Putamen (tissue), 1 donor: ENCODE measurements at regions not wholly inside any gene's neighbourhood (a gene's known extent, or its start where the extent isn't known, plus 50 kb on each side); places are given as distances from the start of the nearest gene placed in this dataset.
"Not testable (repeated sequence)": the region's sequence is repeated elsewhere in the genome, so short reads cannot be mapped to it uniquely, and the experiment has no call there.

ENCODE experiments used
- DNase-seq: peaks from one replicate; pipeline ENCODE4 v3.0.0-alpha.2; 2016; ENCODE audit warnings: low spot score

- no peak for DNase-seq
These were observed 502.2 kb upstream of the PHF14 start for GRCh38 chr7:10471280-10472058.

DNA sequence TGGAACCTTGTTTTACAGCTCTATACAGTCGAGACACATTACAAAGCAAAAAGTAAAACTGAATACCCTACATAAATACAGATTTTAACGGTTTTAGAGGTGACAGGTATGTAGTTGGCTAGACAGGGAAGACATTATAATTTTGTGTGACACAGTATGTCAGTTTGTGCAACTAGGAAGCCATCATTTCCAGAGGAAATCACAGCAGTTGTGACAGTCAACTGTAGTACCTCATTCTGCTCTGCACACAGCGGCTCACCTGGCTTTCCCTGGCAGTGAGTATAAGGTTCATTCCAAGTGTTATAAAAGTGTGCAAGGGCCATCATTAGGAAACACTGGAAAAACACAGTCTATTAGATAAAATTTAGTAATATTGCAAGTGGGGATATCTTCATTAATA is 501.6 kb upstream of the PHF14 start:
- no peak for DNase-seq

DNA sequence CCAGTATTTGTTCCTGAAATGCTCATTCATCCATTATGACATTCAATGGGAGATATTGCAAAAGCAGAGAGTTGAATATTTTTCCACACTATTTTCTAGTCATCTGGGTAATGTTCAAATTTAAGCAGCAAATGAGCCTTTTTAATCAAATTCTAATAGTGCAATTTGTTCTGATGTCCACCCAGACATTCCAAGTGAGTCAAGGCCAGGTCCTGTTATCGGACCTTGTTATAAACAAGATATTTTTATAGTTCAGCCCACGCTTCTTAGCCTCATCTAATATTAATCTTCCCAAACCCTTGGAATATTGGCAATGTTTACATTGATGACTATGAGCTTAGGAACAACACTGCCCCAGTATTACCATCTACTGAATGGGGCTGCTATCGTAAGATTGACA is 500.1 kb upstream of the PHF14 start:
- no peak for DNase-seq

GRCh38 chr7:10474048-10474447 is 499.6 kb upstream of the PHF14 start:
- DNase-seq: no peak

DNA sequence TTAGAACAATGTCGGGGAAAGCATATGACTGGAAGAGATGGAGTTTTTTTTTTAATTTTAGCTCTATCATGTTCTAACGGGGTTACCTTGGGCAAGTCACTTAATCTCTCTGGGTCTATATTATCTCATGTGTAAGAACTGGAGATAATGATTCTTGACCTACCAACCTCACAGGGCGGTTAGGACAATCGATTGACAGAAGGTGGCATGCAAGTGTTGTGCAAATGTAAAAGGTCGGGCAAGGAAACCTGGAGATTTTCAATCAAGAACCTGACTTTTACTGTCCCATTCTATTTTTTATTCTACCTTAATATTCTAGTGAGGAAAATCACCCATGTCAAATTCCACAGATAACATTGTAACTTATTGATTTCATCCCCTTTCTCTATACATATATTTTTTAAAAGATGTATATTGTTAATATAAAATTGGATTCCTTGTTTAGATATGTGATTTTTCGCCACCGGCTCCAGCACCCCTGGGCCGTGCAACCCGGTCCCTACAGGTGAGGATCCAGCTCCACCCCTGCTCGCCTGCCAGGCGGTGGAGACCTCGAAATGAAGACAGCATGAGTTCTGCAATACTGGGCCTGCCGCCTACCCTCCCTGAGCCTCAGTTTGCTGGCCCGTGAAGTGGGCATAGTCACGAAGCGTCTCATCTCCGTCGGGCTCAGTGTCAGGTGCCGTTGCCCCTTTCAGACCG is 497.6 kb upstream of the PHF14 start:
- no peak for DNase-seq

GRCh38 chr7:10476642-10477041 is 497.0 kb upstream of the PHF14 start:
- no peak for DNase-seq

- DNase-seq: no peak
These were observed 490.0 kb upstream of the PHF14 start for GRCh38 chr7:10483671-10484070.

GRCh38 chr7:10484767-10485166 is 488.9 kb upstream of the PHF14 start:
- no peak for DNase-seq

GRCh38 chr7:10501206-10501884 is 472.3 kb upstream of the PHF14 start:
- DNase-seq: not testable (repeated sequence)

- no peak for DNase-seq
These were observed 466.6 kb upstream of the PHF14 start for GRCh38 chr7:10507032-10507431.

DNA sequence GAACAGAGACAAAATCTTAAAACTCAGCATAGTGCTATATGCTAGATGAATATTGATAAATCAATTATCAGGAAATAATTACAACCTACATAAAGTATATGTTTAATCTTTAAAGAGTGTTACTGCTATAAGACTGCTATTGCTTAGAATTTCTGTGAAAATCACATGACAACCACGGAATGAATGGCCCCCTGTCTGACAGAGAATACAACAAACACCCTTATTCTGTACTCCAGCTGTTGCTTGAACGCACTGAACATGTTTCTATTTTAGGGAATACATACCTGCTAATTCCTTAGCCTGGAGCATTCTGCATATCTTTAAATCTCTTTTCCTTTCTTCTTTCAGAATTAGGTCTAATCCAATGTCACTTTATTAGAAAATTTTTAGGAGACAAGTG is 452.4 kb upstream of the PHF14 start:
- no peak for DNase-seq

- DNase-seq: not testable (repeated sequence)
These were observed 440.2 kb upstream of the PHF14 start for GRCh38 chr7:10533429-10533828.

DNA sequence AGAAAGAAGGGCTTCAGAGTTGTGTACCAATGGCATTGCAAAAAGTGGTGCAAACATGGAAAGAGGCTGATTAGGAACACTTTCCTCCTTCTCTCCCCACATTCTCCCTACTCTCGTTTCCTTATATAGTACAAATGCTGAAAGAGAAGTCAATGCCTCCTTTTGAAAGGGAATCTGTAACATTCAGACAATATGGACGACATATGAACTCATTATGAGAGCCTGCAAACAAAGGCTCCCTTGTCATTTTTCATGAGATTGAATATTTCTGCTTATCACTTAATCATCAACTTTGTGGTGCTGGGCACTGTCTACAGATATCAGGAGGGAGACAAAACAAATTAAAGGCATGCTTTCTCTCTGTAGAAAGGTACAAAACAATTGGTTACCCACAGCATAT is 437.1 kb upstream of the PHF14 start:
- DNase-seq: no peak

DNA sequence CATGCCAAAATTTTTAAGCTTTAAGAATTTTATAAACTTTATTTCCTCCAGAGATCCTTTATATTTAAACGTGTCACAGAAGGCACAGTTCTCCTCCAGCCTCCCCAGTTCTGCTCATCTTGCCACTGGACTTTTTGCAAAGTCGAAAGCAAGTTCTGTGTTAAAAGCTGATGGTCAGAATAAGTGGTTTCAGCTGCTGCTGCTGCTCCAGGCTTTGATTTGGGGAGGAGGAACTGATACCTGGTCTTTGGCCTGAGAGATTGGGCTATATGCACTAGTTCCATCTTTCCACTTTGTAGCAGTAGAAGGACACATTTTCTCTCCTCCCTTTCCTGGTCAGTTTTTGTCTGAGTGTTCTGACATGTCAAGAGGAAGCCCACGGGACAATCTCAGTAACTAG is 435.9 kb upstream of the PHF14 start:
- no peak for DNase-seq

DNA sequence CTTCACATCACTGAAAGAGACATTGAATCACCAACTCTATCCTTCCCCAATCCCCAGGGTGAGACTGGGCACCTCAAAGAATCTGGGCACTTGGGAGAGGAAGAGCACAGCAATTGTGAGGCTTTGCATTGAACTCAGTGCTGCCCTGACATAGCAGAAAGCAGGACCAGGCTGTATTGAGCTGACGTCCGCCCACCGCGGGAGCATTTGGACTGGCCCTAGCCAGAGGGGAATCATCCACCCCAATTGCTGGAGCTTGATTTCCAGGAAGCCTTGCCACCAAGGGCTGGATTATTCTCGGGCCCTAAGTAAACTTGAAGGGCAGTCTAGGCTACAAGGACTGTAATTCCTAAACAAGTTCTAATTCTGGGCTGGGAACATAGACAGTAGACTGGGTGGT is 416.3 kb upstream of the PHF14 start:
- no peak for DNase-seq

- no peak for DNase-seq
These were observed 413.2 kb upstream of the PHF14 start for GRCh38 chr7:10560497-10560896.

- DNase-seq: no peak
These were observed 404.8 kb upstream of the PHF14 start for GRCh38 chr7:10568891-10569290.

GRCh38 chr7:10571759-10572158 is 401.9 kb upstream of the PHF14 start:
- no peak for DNase-seq

GRCh38 chr7:10577866-10578374 is 395.8 kb upstream of the PHF14 start:
- no peak for DNase-seq

- no peak for DNase-seq
These were observed 394.1 kb upstream of the PHF14 start for GRCh38 chr7:10579561-10579960.

- no peak for DNase-seq
These were observed 388.8 kb upstream of the PHF14 start for GRCh38 chr7:10584886-10585285.

- DNase-seq: no peak
These were observed 385.6 kb upstream of the PHF14 start for GRCh38 chr7:10588084-10588483.

DNA sequence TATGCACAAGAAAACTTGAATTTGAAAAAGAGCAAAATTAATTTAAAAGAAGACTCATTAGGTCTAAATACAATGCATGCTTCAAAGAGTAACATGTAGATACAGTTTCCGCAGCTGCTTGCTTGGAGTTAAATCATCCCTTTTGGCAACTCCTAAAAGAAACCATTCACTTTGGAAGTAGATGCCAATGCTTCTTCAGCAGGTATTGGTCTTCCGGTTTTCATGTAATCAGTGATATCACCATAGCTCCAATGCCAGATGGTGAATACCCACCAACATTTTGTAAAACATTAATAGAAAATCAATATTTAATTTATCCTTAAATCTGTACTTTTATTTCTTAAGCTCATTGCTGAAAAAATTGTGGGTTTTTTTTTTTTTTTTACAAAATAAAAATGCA is 381.1 kb upstream of the PHF14 start:
- DNase-seq: no peak
